Adipose tissue (tissue), 3 donors: ENCODE measurements at regions not wholly inside any gene's neighbourhood (a gene's known extent, or its start where the extent isn't known, plus 50 kb on each side); places are given as distances from the start of the nearest gene placed in this dataset.

Experiments used
- H3K27ac ChIP-seq: one replicate; pipeline ENCODE4 v1.5.1; 2013; ENCODE audit warnings: low read depth, low read length
- WGBS, 3 donors: extraction: QIAGEN DNeasy Blood & Tissue Kit; methylation state at CpG; one replicate each; pipeline ENCODE4 v1.1.7; 2013; 5-methylcytosine and 5-hydroxymethylcytosine counted together
- donor health status: healthy with polysubstance abuse.
- donor health status: Bipolar disorder and iron deficiency.
- donor health status: healthy.

- no peak overlapping the region for H3K27ac ChIP-seq
- WGBS, 3 donors: 95 to 96% (median 96%) methylated on average over 5 of the region's 5 CpGs
Observed at GRCh38 chr2:42849311-42849710, 56.9 kb upstream of the HAAO start.

- no peak overlapping the region for H3K27ac ChIP-seq
- 95 to 97% (median 95%) methylated on average over 10 of the region's 10 CpGs for WGBS, 3 donors
Observed at GRCh38 chr2:42848726-42849290, 56.4 kb upstream of the HAAO start.

GRCh38 chr2:42848265-42848664 lies 55.9 kb upstream of the HAAO start:
- H3K27ac ChIP-seq: no peak overlapping the region
- WGBS, 3 donors: 71 to 90% (median 82%) methylated on average over 1 of the region's 1 CpG

- 91 to 92% (median 92%) methylated on average over 9 of the region's 9 CpGs for WGBS, 3 donors
- H3K27ac ChIP-seq: no peak overlapping the region
Observed at GRCh38 chr2:42847596-42848151, 55.3 kb upstream of the HAAO start.

GRCh38 chr2:42846932-42847595 lies 54.7 kb upstream of the HAAO start:
- H3K27ac ChIP-seq: no peak overlapping the region
- whole genome bisulfite sequencing, 3 donors: 91 to 93% (median 91%) methylated on average over 8 to 9 of the region's 9 CpGs

- no peak overlapping the region for H3K27ac ChIP-seq
- WGBS, 3 donors: 81 to 89% (median 88%) methylated on average over 8 of the region's 8 CpGs
Observed at GRCh38 chr2:42846026-42846425, 53.6 kb upstream of the HAAO start.

GRCh38 chr2:42844901-42845821 lies 52.8 kb upstream of the HAAO start:
- 43 to 67% (median 50%) methylated on average over 20 of the region's 20 CpGs for WGBS, 3 donors

GRCh38 chr2:42844366-42844765 lies 52.0 kb upstream of the HAAO start:
- H3K27ac ChIP-seq: no peak overlapping the region
- 78 to 92% (median 92%) methylated on average over 5 of the region's 5 CpGs for WGBS, 3 donors

More at GRCh38 chr2:42844901-42845821, 52.8 kb upstream of the HAAO start:
- H3K27ac ChIP-seq: no peak overlapping the region

GRCh38 chr2:42843611-42844010 lies 51.2 kb upstream of the HAAO start:
- no peak overlapping the region for H3K27ac ChIP-seq

- H3K27ac ChIP-seq: no peak overlapping the region
- WGBS, 3 donors: 67 to 92% (median 72%) methylated on average over 6 of the region's 6 CpGs
Observed at GRCh38 chr2:42843131-42843530, 50.7 kb upstream of the HAAO start.

- no peak overlapping the region for H3K27ac ChIP-seq
- 65 to 83% (median 67%) methylated on average over 4 of the region's 4 CpGs for WGBS, 3 donors
Observed at GRCh38 chr2:42842466-42842865, 50.1 kb upstream of the HAAO start.
